NCI-H510A treated with DMSO at 0.1 percent for 48 hours (cell line): ENCODE measurements at regions not wholly inside any gene's neighbourhood (a gene's known extent, or its start where the extent isn't known, plus 50 kb on each side); places are given as distances from the start of the nearest gene placed in this dataset.
"Not testable (repeated sequence)": the region's sequence is repeated elsewhere in the genome, so short reads cannot be mapped to it uniquely, and the experiment has no call there.

Source experiments
- DNase-seq: peaks from one replicate; lab custom pipeline; 2025; lab: John Stamatoyannopoulos, UW

- no peak for DNase-seq
Measured at GRCh38 chr12:84502180-84502860, 410.3 kb downstream of the SLC6A15 start.

DNA sequence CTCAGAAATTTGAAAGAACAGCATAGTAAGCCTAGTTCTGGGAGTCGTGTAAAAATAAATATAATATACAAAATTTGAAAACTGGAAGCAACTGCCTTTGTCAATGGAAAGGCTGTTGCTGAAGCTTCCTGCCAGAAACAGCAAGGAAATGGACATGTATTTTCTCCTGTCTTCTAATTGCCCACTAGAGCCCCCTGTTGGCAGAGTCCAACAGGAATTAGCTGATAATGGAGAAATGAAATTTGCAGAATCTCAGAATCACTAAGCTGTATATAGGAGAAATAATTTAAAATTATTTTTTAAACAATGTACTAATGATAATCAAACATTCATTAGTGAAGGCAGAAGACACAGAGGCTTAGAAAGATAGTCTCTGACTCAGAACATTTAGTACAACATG, 414.8 kb downstream of the SLC6A15 start:
- no peak for DNase-seq

DNA sequence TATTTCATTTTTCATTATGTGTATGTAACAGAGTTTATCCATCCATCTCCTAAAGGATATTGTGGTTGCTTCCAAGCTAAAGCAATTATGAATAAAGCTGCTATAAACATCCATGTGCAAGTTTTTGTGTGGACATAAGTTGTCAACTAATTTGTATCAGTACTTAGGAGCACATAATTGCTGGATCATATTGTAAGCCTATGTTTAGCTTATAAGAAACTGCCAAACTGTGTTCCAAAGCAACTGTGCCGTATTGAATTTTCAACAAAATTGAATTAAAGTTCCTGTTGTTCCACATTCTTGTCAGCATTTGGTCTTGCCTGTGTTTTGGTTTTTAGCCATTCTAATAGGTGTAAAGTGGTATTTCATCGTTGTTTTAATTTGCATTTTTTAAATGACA, 416.9 kb downstream of the SLC6A15 start:
- no peak for DNase-seq

DNA sequence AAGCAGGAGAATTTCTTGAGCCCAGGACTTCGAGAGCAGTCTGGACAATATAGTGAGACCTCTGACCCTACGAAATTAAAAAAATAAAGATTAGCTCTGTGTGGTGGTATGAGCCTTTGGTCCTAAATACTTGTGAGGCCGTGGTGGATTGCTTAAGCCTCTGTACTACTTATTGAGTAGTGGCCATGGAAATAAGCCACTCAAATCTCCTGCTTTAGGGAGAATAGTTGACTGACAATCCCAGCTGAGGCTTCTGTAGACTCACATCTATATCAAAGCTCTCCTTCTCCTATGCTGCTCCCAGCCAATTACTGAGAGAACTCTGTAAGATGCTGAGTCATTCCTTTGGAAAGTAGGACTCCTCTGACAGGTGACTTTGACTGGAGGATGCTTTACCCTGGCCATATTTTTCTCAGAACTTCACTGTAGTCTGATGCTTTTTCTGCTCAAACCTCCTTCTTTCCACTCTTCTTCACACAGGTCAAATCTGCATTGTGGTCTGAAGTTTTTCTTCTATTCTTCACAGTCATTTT, 420.2 kb downstream of the SLC6A15 start:
- DNase-seq = no peak

DNA sequence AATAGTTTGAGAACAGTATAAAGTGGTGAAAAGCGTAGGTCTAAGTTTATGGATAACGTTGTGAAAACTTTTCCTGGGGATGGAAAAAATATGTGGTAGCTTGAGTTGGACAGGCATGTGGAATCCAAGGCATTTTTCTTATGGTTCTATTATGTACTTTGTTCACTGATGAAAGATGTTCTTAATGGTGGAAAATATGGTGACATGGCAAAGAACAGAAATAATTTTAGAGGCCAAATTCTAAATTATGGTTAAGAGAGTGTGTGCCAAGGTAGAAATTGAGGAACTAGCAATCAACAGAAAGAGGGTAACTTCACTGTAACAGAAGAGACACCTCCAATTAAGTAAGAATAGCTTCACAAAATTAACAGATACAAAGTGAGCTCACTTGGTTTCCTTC, 427.8 kb downstream of the SLC6A15 start:
- DNase-seq = no peak

DNA sequence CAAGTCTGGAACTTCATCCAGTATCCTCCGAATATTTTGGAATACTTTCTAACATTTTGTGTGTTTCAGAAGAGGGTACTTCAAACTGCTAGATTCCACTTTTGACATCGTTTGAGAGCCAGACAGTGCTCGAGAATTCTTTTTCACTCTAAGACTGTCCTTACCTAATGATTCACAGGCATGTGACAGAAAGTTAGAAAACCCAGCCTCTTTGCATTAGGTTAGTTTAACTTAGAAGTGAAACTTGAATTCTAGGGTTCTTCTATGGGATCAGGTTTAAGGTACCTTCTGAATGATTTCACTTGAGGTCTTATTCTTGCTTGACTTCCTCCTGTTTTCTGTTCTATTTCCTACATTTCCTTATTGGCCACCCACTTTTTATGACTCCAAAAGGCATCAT, 431.8 kb downstream of the SLC6A15 start:
- DNase-seq = no peak

DNA sequence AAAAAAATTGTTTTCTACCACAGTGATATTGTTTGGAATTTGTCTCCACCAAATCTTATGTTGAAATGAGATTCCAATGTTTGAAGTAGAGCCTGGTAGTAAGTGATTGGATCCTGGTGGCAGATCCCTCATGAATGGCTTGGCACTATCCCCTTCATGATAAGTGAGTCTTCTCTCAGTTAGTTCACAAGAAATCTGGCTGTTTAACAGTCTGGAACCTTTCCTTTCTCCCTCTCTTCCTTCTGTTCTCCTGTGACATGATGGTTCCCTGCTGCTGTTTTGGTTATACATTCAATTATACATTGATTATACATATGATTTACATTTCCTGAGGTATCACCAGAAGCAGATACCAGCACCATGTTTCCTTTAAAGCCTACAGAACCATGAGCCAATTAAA, 442.2 kb downstream of the SLC6A15 start:
- no peak for DNase-seq

- no peak for DNase-seq
Measured at GRCh38 chr12:84464616-84465015, 448.0 kb downstream of the SLC6A15 start.

- no peak for DNase-seq
Measured at GRCh38 chr12:84463741-84464495, 448.7 kb downstream of the SLC6A15 start.

- DNase-seq = no peak
Measured at GRCh38 chr12:84455598-84455997, 457.0 kb downstream of the SLC6A15 start.

DNA sequence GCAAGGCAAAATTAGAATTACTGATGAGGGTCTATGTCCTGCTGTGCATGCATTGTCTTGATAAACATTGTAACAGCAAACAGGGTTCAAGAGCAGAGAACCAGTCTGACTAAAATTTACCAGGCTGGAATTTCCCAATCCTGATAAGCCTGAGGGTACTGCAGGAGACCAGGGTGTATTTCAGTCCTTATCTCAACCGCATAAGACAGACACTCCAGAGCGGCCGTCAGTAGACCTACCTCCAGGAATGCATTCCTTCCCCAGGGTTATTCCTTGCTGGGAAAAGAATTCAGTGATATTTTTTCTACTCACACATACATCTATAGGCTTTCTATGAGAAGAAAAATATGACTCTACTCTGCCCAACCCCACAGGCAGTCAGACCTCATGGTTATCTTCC, 466.1 kb downstream of the SLC6A15 start:
- DNase-seq = not testable (repeated sequence)

- no peak for DNase-seq
Measured at GRCh38 chr12:84436134-84436533, 476.5 kb downstream of the SLC6A15 start.

- DNase-seq = no peak
Measured at GRCh38 chr12:84435682-84436081, 476.9 kb downstream of the SLC6A15 start.

GRCh38 chr12:84422340-84422739, 490.3 kb downstream of the SLC6A15 start:
- DNase-seq = no peak

GRCh38 chr12:84421103-84421502, 491.5 kb downstream of the SLC6A15 start:
- no peak for DNase-seq

GRCh38 chr12:84416626-84417025, 496.0 kb downstream of the SLC6A15 start:
- DNase-seq = no peak

DNA sequence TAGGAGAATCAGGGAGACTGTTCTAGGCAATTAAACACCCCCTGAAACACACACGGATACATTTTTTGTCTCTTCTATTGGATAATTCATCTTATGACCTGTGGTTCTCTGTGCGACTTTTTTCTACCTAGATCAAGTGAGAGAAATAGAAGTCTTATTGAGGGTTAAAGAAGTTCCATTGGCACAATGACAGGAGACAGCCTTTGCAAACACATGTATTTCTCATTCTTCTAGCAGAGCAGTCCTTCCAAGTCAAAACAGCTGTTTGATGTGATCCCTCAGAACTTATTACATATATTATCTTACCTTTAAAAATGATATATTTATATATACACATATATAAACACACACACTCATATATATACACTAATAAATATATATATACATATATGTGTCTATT, 496.7 kb downstream of the SLC6A15 start:
- no peak for DNase-seq

GRCh38 chr12:84413656-84414055, 498.9 kb downstream of the SLC6A15 start:
- DNase-seq = no peak

GRCh38 chr12:84412226-84412625, 500.4 kb downstream of the SLC6A15 start:
- DNase-seq = no peak

GRCh38 chr12:84411031-84411430, 501.6 kb downstream of the SLC6A15 start:
- DNase-seq = no peak

DNA sequence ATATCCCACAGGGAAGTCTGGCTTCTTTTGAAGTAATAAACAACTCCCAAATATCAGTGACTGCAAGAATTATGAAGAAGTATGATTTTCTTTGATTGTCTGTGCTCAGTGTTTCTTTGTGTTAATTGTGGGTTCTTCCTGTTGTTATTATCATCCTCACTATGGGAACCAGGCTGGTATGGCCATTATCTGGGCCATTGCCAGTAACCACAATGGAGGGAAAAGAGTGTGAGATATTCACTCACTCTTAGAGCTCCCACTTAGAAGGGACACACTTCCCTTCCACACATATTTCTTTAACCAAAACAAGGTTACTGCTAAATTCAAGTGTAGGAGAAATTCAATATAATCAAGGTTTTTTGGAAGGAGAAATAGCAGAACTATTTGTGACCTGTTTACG, 503.7 kb downstream of the SLC6A15 start:
- no peak for DNase-seq

GRCh38 chr12:84406720-84407119, 505.9 kb downstream of the SLC6A15 start:
- DNase-seq = not testable (repeated sequence)

DNA sequence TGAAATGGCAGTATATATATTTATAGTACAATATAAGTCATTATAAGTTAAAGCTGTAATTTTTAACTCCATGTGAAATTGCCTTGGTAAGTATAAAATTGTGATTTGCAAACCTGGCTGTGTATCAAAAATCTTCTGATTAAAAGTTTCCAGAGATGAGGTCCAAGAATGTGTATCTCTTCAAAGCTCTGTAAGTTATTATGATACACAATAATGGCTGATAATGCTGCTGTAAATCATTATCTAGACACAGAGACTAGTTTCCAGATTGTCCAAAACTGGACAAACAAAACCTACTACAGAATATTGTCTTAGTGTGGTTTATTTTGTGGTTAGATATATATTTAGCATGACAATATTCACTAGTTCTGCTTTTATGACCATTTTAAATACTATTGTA, 514.8 kb downstream of the SLC6A15 start:
- no peak for DNase-seq
